HG02884 (cell line): ENCODE measurements at regions not wholly inside any gene's neighbourhood (a gene's known extent, or its start where the extent isn't known, plus 50 kb on each side); places are given as distances from the start of the nearest gene placed in this dataset.

Experiments
- ATAC-seq: cut with Tn5 transposase; IDR thresholded peaks from one replicate; pipeline ENCODE4 v1.9.1; 2021; ENCODE audit warnings: mild to moderate bottlenecking, moderate library complexity; ENCODE audit not compliant: unreplicated experiment

GRCh38 chr13:77480066-77480465 lies 55.4 kb upstream of the SCEL start:
- ATAC-seq, result no peak

- no peak for ATAC-seq
Observed at GRCh38 chr13:77479326-77479725, 56.2 kb upstream of the SCEL start.

GRCh38 chr13:77477299-77477848 lies 58.1 kb upstream of the SCEL start:
- ATAC-seq, result no peak

GRCh38 chr13:77476456-77476855 lies 59.0 kb upstream of the SCEL start:
- ATAC-seq, result no peak

GRCh38 chr13:77475345-77476084 lies 60.0 kb upstream of the SCEL start:
- ATAC-seq, result no peak

GRCh38 chr13:77470986-77471385 lies 64.5 kb upstream of the SCEL start:
- ATAC-seq, result no peak

- ATAC-seq, result no peak
Observed at GRCh38 chr13:77466753-77467422, 68.6 kb upstream of the SCEL start.

- no peak for ATAC-seq
Observed at GRCh38 chr13:77465603-77466195, 69.8 kb upstream of the SCEL start.

- ATAC-seq, result peak; percentile 96
Observed at GRCh38 chr13:77460195-77460594, 75.3 kb upstream of the SCEL start.

- ATAC-seq, result no peak
Observed at GRCh38 chr13:77459592-77459991, 75.9 kb upstream of the SCEL start.

GRCh38 chr13:77458736-77459135 lies 76.8 kb upstream of the SCEL start:
- no peak for ATAC-seq

GRCh38 chr13:77457966-77458365 lies 77.5 kb upstream of the SCEL start:
- no peak for ATAC-seq

GRCh38 chr13:77456271-77456670 lies 79.2 kb upstream of the SCEL start:
- ATAC-seq, result no peak

- no peak for ATAC-seq
Observed at GRCh38 chr13:77449265-77449664, 86.2 kb upstream of the SCEL start.

GRCh38 chr13:77448689-77449088 lies 86.8 kb upstream of the SCEL start:
- no peak for ATAC-seq

- ATAC-seq, result no peak
Observed at GRCh38 chr13:77443511-77443910, 92.0 kb upstream of the SCEL start.

- ATAC-seq, result no peak
Observed at GRCh38 chr13:77437267-77437666, 98.2 kb upstream of the SCEL start.

GRCh38 chr13:77434289-77434688 lies 101.2 kb upstream of the SCEL start:
- ATAC-seq, result no peak

- no peak for ATAC-seq
Observed at GRCh38 chr13:77431449-77431848, 104.1 kb upstream of the SCEL start.

GRCh38 chr13:77430377-77430951 lies 103.6 kb upstream of the MYCBP2 start:
- ATAC-seq, result peak; percentile 42

- ATAC-seq, result peak; percentile 65
Observed at GRCh38 chr13:77429320-77430142, 102.6 kb upstream of the MYCBP2 start.
